Vagina (tissue), 2 donors: ENCODE measurements at regions not wholly inside any gene's neighbourhood (a gene's known extent, or its start where the extent isn't known, plus 50 kb on each side); places are given as distances from the start of the nearest gene placed in this dataset.

Source experiments
- CTCF ChIP-seq, 3 experiments: fragments of 450-650 bp in 2 of 3; fragments of 200-600 bp in 1 of 3; sonication (generic) in 1 of 3; IDR thresholded peaks; one replicate each; pipeline ENCODE4 v1.5.1; 2017 to 2019; ENCODE audit warnings: antibody characterized with exemption in 3 of 3, mild to moderate bottlenecking in 2 of 3, moderate library complexity in 2 of 3
- POLR2A ChIP-seq, 2 donors: fragments of 450-650 bp; IDR thresholded peaks; one replicate each; pipeline ENCODE4 v1.6.1; 2017; ENCODE audit warnings: antibody characterized with exemption in 2 of 2, mild to moderate bottlenecking in 2 of 2, moderate library complexity in 2 of 2
- POLR2AphosphoS5 ChIP-seq, 2 donors: sonication (generic); formaldehyde crosslinking; IDR thresholded peaks; one replicate each; pipeline ENCODE4 v1.9.0; 2017; ENCODE audit warnings: antibody characterized with exemption in 2 of 2, mild to moderate bottlenecking in 2 of 2, low read depth in 1 of 2; ENCODE audit not compliant: insufficient read depth in 1 of 2

DNA sequence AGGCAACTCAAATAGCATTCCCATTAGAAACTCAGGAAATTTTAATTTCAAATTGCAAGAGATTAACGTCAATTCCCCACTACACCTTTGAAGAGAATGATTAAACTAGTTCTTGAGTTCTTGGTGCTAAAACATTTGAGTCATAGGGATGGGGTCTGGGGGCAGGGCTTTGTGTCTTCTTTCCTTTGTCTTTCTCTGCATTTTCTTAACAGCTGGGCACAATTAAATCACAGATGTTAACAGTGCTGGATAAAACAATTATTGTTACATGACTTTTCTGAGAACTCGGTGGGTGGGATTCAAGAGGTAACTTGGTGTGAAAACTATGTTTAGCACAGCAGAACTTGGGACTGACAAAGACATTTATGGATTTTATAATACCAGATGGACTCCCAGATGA, 351.9 kb upstream of the TNC start:
- TF ChIP-seq CTCF (IDR thresholded peaks at IDR 0.05) (no peak), POLR2AphosphoS5 (IDR thresholded peaks at IDR 0.05; ENCODE audit: insufficient read depth in 1 of 2, low read depth in 1 of 2) (no peak), POLR2A (IDR thresholded peaks at IDR 0.05) (no peak)
